Fibroblast of pulmonary artery (primary cell): ENCODE measurements at regions not wholly inside any gene's neighbourhood (a gene's known extent, or its start where the extent isn't known, plus 50 kb on each side); places are given as distances from the start of the nearest gene placed in this dataset.

Experiments used
- DNase-seq: peaks from one replicate; pipeline ENCODE4 v3.0.0-alpha.2; 2010; ENCODE audit warnings: low read depth
- H3K4me3 ChIP-seq: replicated peaks from 2 replicates; pipeline ENCODE4 v1.5.1; 2011; ENCODE audit warnings: low read depth, mild to moderate bottlenecking, control low read depth, low read length, moderate library complexity
- CTCF ChIP-seq: IDR thresholded peaks from 2 replicates; pipeline ENCODE4 v1.5.1; 2011; ENCODE audit warnings: mild to moderate bottlenecking, control low read depth, low read length, inconsistent platforms; ENCODE audit errors: missing control alignments

GRCh38 chr18:42288129-42288528 lies 333.1 kb downstream of the PIK3C3 start:
- H3K4me3 ChIP-seq, result no peak overlapping the region
- TF ChIP-seq CTCF, result no peak

GRCh38 chr18:42289526-42289925 lies 334.5 kb downstream of the PIK3C3 start:
- TF ChIP-seq CTCF, result no peak
- DNase-seq, result no peak

More at GRCh38 chr18:42288129-42288528, 333.1 kb downstream of the PIK3C3 start:
- DNase-seq, result no peak

GRCh38 chr18:42290318-42291307 lies 335.6 kb downstream of the PIK3C3 start:
- no peak overlapping the region for H3K4me3 ChIP-seq
- TF ChIP-seq CTCF, result no peak
- DNase-seq, result no peak

More at GRCh38 chr18:42289526-42289925, 334.5 kb downstream of the PIK3C3 start:
- no peak overlapping the region for H3K4me3 ChIP-seq

GRCh38 chr18:42292654-42293053 lies 337.6 kb downstream of the PIK3C3 start:
- DNase-seq, result no peak
- no peak overlapping the region for H3K4me3 ChIP-seq
- no peak for TF ChIP-seq CTCF

GRCh38 chr18:42296192-42296591 lies 341.2 kb downstream of the PIK3C3 start:
- no peak for DNase-seq
- TF ChIP-seq CTCF, result no peak
- H3K4me3 ChIP-seq, result no peak overlapping the region

- DNase-seq, result peak; percentile 25
- no peak overlapping the region for H3K4me3 ChIP-seq
- no peak for TF ChIP-seq CTCF
These were observed 341.7 kb downstream of the PIK3C3 start for GRCh38 chr18:42296723-42297122.
